ENCODE measurements at regions not wholly inside any gene's neighbourhood (a gene's known extent, or its start where the extent isn't known, plus 50 kb on each side); places are given as distances from the start of the nearest gene placed in this dataset.

DNA sequence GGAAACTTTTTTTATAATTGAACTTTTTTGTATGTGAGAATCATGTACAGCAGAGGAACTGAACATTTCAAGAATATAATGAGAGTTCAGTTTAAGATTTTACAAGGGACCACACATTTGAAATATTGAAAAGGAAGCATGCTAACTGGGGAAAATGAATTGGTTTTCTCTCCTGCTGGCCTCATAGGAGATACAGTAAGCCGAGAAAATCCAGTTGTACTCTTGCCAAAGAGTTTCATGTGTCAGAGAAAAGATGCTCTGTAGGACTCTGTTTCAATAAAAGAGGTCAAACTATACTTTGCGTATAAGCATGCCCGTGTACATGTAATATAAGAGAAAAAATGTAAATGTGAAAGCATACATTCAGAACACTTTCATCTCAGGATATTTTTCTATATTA is 393.5 kb upstream of the NRSN1 start:
- Histone ChIP-seq H3K27ac (no peak overlapping the region), H3K4me3 (no peak overlapping the region), H3K4me1 (no peaks in the 10 kb centered on the region), H3K9me3 (no peaks in the 10 kb centered on the region), H3K27me3 (no peaks in the 10 kb centered on the region), H3K36me3 (replicated peaks in 1 of 2; ENCODE audit: insufficient read depth in 1 of 2, low read depth in 2 of 2) (no peaks in the 10 kb centered on the region)
- whole genome bisulfite sequencing, 2 donors: 63 to 69% methylated on average over 3 of the region's 3 CpGs
- intact Hi-C loops (cut with DNase I): no loop called here
- no peak for ATAC-seq
- no peak for DNase-seq
- no peak for TF ChIP-seq CTCF (IDR thresholded peaks at IDR 0.05)
- TF ChIP-seq POLR2A (IDR thresholded peaks at IDR 0.05): no peak

GRCh38 chr6:23735151-23735550 is 390.9 kb upstream of the NRSN1 start:
- Histone ChIP-seq H3K9me3 (no peaks in the 10 kb centered on the region), H3K4me3 (no peak overlapping the region), H3K27me3 (no peaks in the 10 kb centered on the region), H3K27ac (no peak overlapping the region), H3K4me1 (no peaks in the 10 kb centered on the region), H3K36me3 (replicated peaks in 1 of 2; ENCODE audit: insufficient read depth in 1 of 2, low read depth in 2 of 2) (no peaks in the 10 kb centered on the region)
- no peak for TF ChIP-seq CTCF (IDR thresholded peaks at IDR 0.05)
- TF ChIP-seq POLR2A (IDR thresholded peaks at IDR 0.05): no peak
- ATAC-seq: no peak
- 59 to 70% methylated on average over 4 of the region's 4 CpGs for WGBS, 2 donors
- DNase-seq: no peak
- intact Hi-C loops (cut with DNase I): no loop called here

DNA sequence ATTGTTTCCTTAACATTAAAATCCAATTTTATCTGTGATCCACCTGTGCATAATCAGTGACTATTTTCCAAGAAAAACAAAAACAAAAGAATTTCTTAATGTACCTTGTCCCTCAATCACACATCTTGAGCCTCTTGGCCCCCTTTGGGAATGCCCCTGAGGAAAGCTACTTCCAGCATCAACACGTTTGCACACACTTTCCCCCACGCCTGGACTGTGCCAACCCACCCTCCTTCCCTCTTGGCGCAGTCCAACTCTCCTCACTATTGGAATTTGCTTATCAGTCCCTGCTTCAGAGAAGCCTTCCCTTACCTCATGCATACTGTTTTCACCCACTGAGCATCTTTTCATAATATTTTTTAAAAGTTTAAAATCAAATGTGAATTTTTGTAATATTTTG is 389.4 kb upstream of the NRSN1 start:
- Histone ChIP-seq H3K4me1 (no peaks in the 10 kb centered on the region), H3K27me3 (no peaks in the 10 kb centered on the region), H3K27ac (no peak overlapping the region), H3K4me3 (no peak overlapping the region), H3K36me3 (replicated peaks in 1 of 2; ENCODE audit: insufficient read depth in 1 of 2, low read depth in 2 of 2) (no peaks in the 10 kb centered on the region), H3K9me3 (no peaks in the 10 kb centered on the region)
- 36 to 41% methylated on average over 3 of the region's 3 CpGs for WGBS, 2 donors
- no peak for DNase-seq
- ATAC-seq: no peak
- no peak for TF ChIP-seq CTCF (IDR thresholded peaks at IDR 0.05)
- no peak for TF ChIP-seq POLR2A (IDR thresholded peaks at IDR 0.05)
- intact Hi-C loops (cut with DNase I): no loop called here

DNA sequence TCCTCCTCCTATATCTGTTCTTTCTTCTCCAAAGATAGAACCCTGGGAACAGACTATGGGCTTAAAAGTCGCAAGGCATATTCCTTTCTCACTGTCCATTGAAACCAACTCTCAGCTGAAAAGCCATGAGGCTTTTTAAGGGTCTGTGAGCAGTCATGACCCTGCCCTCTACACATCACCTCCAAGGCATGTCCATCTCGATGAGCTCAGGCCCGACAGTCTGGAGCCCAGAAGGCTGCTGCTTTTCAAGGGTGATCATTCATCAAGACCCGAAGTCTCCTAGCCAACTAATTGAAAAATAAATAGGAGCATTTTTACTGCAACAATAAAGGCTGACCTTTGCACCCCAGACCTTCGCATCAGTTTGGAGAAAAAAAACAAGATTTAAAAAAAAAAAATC is 378.8 kb upstream of the NRSN1 start:
- Histone ChIP-seq H3K4me3 (no peak overlapping the region), H3K9me3 (no peaks in the 10 kb centered on the region), H3K36me3 (replicated peaks in 1 of 2; ENCODE audit: insufficient read depth in 1 of 2, low read depth in 2 of 2) (no peaks in the 10 kb centered on the region), H3K27me3 (no peaks in the 10 kb centered on the region), H3K4me1 (no peaks in the 10 kb centered on the region), H3K27ac (no peak overlapping the region)
- DNase-seq (no peak), ATAC-seq (no peak)
- TF ChIP-seq POLR2A (IDR thresholded peaks at IDR 0.05): no peak
- TF ChIP-seq CTCF (IDR thresholded peaks at IDR 0.05): no peak
- intact Hi-C loops (cut with DNase I): no loop called here
- 34 to 35% methylated on average over 5 of the region's 5 CpGs for WGBS, 2 donors

DNA sequence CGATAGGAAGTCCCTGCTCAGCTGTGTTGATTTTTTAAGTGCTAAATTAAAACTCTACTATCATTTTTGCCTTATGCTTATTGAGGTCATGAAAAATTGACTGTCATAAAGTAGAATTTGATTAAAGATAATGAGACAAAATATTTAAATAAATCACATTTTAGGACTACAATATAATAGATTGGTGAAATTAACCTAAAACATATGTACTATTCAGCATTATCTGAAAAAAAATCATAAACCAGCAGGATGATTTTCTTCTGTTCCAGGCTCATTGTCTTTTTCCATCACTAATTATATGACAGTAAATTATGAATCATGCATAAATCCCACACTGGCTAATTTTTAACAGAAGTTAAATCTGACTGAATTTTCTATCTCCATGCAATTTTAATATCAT is 373.6 kb upstream of the NRSN1 start:
- intact Hi-C loops (cut with DNase I): no loop called here
- ATAC-seq: no peak

More for the DNA sequence above, 373.6 kb upstream of the NRSN1 start:
- Histone ChIP-seq H3K27me3 (no peaks in the 10 kb centered on the region), H3K4me3 (no peak overlapping the region), H3K36me3 (replicated peaks in 1 of 2; ENCODE audit: insufficient read depth in 1 of 2, low read depth in 2 of 2) (no peaks in the 10 kb centered on the region), H3K4me1 (no peaks in the 10 kb centered on the region), H3K27ac (no peak overlapping the region), H3K9me3 (no peaks in the 10 kb centered on the region)
- TF ChIP-seq POLR2A (IDR thresholded peaks at IDR 0.05): no peak
- no peak for DNase-seq
- 57 to 59% methylated on average over 1 of the region's 1 CpG for WGBS, 2 donors
